OCI-LY3 (cell line): ENCODE measurements at regions not wholly inside any gene's neighbourhood (a gene's known extent, or its start where the extent isn't known, plus 50 kb on each side); places are given as distances from the start of the nearest gene placed in this dataset.

Experiments used
- H2AFZ ChIP-seq: fragments of 200-600, 300-600 bp; shearing (Covaris generic); 2 replicates; pipeline ENCODE4 v1.6.0; 2014; ENCODE audit warnings: antibody characterized with exemption, low read depth, low read length
- H3K27ac ChIP-seq: fragments of 200-600, 300-600 bp; sonication (generic); 2 replicates; pipeline ENCODE4 v1.5.1; 2014; ENCODE audit warnings: mild to moderate bottlenecking, low read length, moderate library complexity, mixed read lengths
- H3K27me3 ChIP-seq: fragments of 200-600, 300-600 bp; sonication (generic); 2 replicates; pipeline ENCODE4 v1.6.1; 2014; ENCODE audit warnings: low read depth, low read length, mixed read lengths
- H3K36me3 ChIP-seq: fragments of 200-600, 300-600 bp; sonication (generic); replicated peaks from 2 replicates; pipeline ENCODE3; 2014; ENCODE audit warnings: low read depth, low read length, mixed read lengths
- H3K4me1 ChIP-seq: fragments of 300-600, 200-600 bp; sonication (generic); 2 replicates; pipeline ENCODE4 v1.6.1; 2014; ENCODE audit warnings: low read length, mixed read lengths
- H3K4me2 ChIP-seq: fragments of 200-600, 300-600 bp; sonication (generic); 2 replicates; pipeline ENCODE4 v1.6.1; 2014; ENCODE audit warnings: low read length, mixed read lengths
- H3K4me3 ChIP-seq: fragments of 300-600, 200-600 bp; sonication (generic); 2 replicates; pipeline ENCODE4 v1.5.1; 2014; ENCODE audit warnings: antibody characterized with exemption, mild to moderate bottlenecking, low read length, moderate library complexity
- H3K79me2 ChIP-seq: fragments of 300-600, 200-600 bp; shearing (Covaris generic); 2 replicates; pipeline ENCODE4 v1.6.1; 2014; ENCODE audit warnings: mild to moderate bottlenecking, low read length, mixed read lengths
- H3K9ac ChIP-seq: fragments of 300-600, 200-600 bp; shearing (Covaris generic); 2 replicates; pipeline ENCODE4 v1.6.0; 2014; ENCODE audit warnings: mild to moderate bottlenecking, low read length, moderate library complexity
- H3K9me3 ChIP-seq: fragments of 200-600, 300-600 bp; shearing (Covaris generic); 2 replicates; pipeline ENCODE4 v1.6.1; 2014; ENCODE audit warnings: low read length, mixed read lengths; ENCODE audit not compliant: insufficient read depth
- H4K20me1 ChIP-seq: fragments of 200-600, 300-600 bp; sonication (generic); 2 replicates; pipeline ENCODE4 v1.6.1; 2016; ENCODE audit warnings: low read length, mixed read lengths; ENCODE audit not compliant: insufficient read depth
- CTCF ChIP-seq: fragments of 200-600, 300-600 bp; sonication (generic); IDR thresholded peaks from 2 replicates; pipeline ENCODE4 v1.5.1; 2014; ENCODE audit warnings: antibody characterized with exemption, low read length, low read depth
- EZH2phosphoT487 ChIP-seq: fragments of 200-600 bp; shearing (Covaris generic); IDR thresholded peaks from 2 replicates; pipeline ENCODE4 v1.6.1; 2018; ENCODE audit warnings: antibody characterized with exemption, mixed run types, low read depth

DNA sequence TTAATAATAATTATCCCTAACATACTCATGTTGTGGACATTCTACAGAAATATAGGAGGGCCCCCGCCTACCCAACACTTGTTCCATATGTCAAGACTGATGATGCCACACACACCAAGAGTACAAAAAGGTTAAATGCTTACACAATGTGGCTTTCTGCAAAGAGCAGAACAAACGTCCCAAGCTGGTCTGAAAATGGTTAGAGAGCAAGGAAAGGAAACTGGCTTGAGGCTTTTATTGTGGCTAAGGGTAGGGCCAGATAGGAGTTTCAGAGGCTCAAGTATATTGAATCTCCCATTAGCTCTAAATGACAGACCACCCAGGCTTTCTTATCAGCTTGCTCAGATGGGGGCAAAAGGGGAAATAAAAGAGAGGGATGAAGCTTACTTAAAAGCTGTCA lies 134.1 kb upstream of the C1QTNF7 start:
- no peaks in the 10 kb centered on the region for H3K27me3 ChIP-seq
- no peak overlapping the region for H3K4me3 ChIP-seq
- H3K4me1 ChIP-seq = no peaks in the 10 kb centered on the region
- H3K4me2 ChIP-seq = no peak overlapping the region
- no peak for TF ChIP-seq EZH2phosphoT487
- no peak for TF ChIP-seq CTCF
- no peak overlapping the region for H3K27ac ChIP-seq
- H3K9ac ChIP-seq = no peak overlapping the region
- no peaks in the 10 kb centered on the region for H3K79me2 ChIP-seq
- no peaks in the 10 kb centered on the region for H3K9me3 ChIP-seq
- no peaks in the 10 kb centered on the region for H3K36me3 ChIP-seq
- no peaks in the 10 kb centered on the region for H4K20me1 ChIP-seq
- H2AFZ ChIP-seq = no peak overlapping the region

DNA sequence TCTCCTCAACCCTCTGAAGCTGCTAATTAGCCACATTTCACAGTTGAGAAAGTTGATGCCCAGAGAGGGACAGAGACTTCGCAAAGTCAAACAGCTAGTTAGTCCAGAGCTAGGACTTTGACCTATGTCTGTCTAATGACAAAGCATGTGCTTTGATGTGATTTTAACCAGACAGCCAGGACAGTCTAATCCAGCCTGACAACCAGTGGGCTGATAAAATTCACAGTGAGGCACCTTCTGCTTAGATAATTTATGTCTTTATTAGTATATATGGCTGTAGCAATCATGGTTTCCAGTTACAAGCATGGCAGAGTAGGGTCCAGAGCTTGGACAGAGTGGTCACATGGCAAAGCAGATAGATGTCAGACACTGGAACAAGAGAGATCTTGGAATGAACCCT lies 133.6 kb upstream of the C1QTNF7 start:
- no peak overlapping the region for H2AFZ ChIP-seq

GRCh38 chr4:15294832-15295231 lies 133.0 kb upstream of the C1QTNF7 start:
- Histone ChIP-seq H3K9ac (no peak overlapping the region), H3K27ac (no peak overlapping the region), H2AFZ (no peak overlapping the region), H3K27me3 (no peaks in the 10 kb centered on the region), H3K4me3 (no peak overlapping the region), H3K4me2 (no peak overlapping the region), H3K36me3 (no peaks in the 10 kb centered on the region), H3K79me2 (no peaks in the 10 kb centered on the region), H4K20me1 (no peaks in the 10 kb centered on the region), H3K4me1 (no peaks in the 10 kb centered on the region), H3K9me3 (no peaks in the 10 kb centered on the region)
- TF ChIP-seq CTCF = no peak
- TF ChIP-seq EZH2phosphoT487 = no peak

More for the DNA sequence above, 133.6 kb upstream of the C1QTNF7 start:
- TF ChIP-seq EZH2phosphoT487 = no peak
- Histone ChIP-seq H3K4me2 (no peak overlapping the region), H3K79me2 (no peaks in the 10 kb centered on the region), H3K9ac (no peak overlapping the region), H4K20me1 (no peaks in the 10 kb centered on the region), H3K27me3 (no peaks in the 10 kb centered on the region), H3K9me3 (no peaks in the 10 kb centered on the region), H3K4me1 (no peaks in the 10 kb centered on the region), H3K4me3 (no peak overlapping the region), H3K27ac (no peak overlapping the region), H3K36me3 (no peaks in the 10 kb centered on the region)

DNA sequence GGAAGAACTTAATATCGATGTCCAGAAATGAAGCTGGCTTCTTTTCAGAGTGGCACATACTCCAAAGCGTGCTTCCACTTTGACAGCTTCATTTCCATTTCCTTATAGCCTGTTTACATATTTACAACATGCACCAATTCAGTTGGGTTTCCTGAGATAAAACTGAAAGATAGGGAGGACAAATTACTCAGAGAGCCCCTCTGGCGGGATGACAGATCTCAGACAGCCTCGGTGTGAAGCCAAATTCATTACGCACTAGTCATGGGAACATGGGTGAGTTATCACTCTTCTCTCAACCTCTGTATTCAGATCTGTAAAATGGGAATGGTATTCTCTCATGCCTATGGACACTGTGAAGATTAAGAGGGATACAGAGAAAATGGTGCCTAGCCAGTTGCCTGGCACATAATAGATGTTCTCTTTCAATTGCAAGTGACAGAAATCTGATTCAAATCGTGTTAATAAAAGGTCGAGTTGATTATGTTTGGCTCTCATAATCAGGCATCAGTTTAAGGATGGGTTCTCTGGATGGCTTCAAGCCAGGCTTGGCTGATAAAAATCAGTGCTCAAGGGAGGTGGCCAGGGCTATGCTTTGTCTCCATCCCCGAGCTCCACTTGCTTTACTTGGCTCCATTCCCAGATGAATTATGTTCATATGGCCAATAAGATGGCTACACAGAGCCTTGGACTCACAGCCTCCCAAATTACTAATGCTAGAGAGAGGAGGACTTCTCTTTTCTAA lies 132.2 kb upstream of the C1QTNF7 start:
- Histone ChIP-seq H3K27ac (no peak overlapping the region), H3K9ac (no peak overlapping the region), H4K20me1 (no peaks in the 10 kb centered on the region), H3K9me3 (no peaks in the 10 kb centered on the region), H2AFZ (no peak overlapping the region), H3K27me3 (0 out of 2 replicates have a peak, but pooled peaks cover 5% of the 10 kb centered on the region), H3K36me3 (no peaks in the 10 kb centered on the region), H3K79me2 (no peaks in the 10 kb centered on the region), H3K4me2 (no peak overlapping the region), H3K4me1 (no peaks in the 10 kb centered on the region), H3K4me3 (no peak overlapping the region)
- TF ChIP-seq CTCF (no peak), EZH2phosphoT487 (no peak)
